ENCODE measurements at regions not wholly inside any gene's neighbourhood (a gene's known extent, or its start where the extent isn't known, plus 50 kb on each side); places are given as distances from the start of the nearest gene placed in this dataset.

- TF ChIP-seq POLR2AphosphoS5 (IDR thresholded peaks at IDR 0.05; ENCODE audit: low read depth) (no peak), CTCF (IDR thresholded peaks at IDR 0.05; ENCODE audit: insufficient read depth, low read length) (no peak), SPI1 (IDR thresholded peaks at IDR 0.05; ENCODE audit: borderline replicate concordance, low read depth) (no peak), REST (IDR thresholded peaks at IDR 0.05; ENCODE audit: insufficient replicate concordance, low read depth) (no peak), GABPA (IDR thresholded peaks at IDR 0.05; ENCODE audit: low read depth) (no peak)
Observed at GRCh38 chr1:93764366-93764750, 82.7 kb upstream of the BCAR3 start.
